ENCODE measurements at regions not wholly inside any gene's neighbourhood (a gene's known extent, or its start where the extent isn't known, plus 50 kb on each side); places are given as distances from the start of the nearest gene placed in this dataset.

GRCh38 chr9:100739666-100740065 lies 161.8 kb downstream of the CAVIN4 start:
- TF ChIP-seq CTCF (IDR thresholded peaks at IDR 0.05; ENCODE audit: low read depth, low read length): no peak
- TF ChIP-seq EZH2phosphoT487 (IDR thresholded peaks at IDR 0.05; ENCODE audit: low read depth): no peak

Measured in OCI-LY3 (cell line).